ENCODE measurements at regions not wholly inside any gene's neighbourhood (a gene's known extent, or its start where the extent isn't known, plus 50 kb on each side); places are given as distances from the start of the nearest gene placed in this dataset.

- TF ChIP-seq EZH2 (IDR thresholded peaks at IDR 0.05; ENCODE audit: insufficient read depth, poor library complexity, severe bottlenecking) (no peak), EZH2phosphoT487 (IDR thresholded peaks at IDR 0.05; ENCODE audit: insufficient read depth, low read depth) (no peak)
Measured at GRCh38 chr9:26457151-26457550, 435.5 kb downstream of the CAAP1 start.
